B cell (primary cell): ENCODE measurements at regions not wholly inside any gene's neighbourhood (a gene's known extent, or its start where the extent isn't known, plus 50 kb on each side); places are given as distances from the start of the nearest gene placed in this dataset.

Experiments
- ATAC-seq: fragments of 200-7000 bp; cut with Tn5 transposase; one replicate; pipeline ENCODE4 v1.10.0; 2021; ENCODE audit warnings: low read depth, mild to moderate bottlenecking, moderate number of reproducible peaks, moderate library complexity
- CTCF ChIA-PET: fragments of 350-600 bp; sonication (Branson Sonifier 250); formaldehyde crosslinking; loops from one replicate; lab custom pipeline; 2021; ENCODE audit warnings: antibody characterized with exemption, inconsistent platforms; lab: Charles Lee
- POLR2A ChIA-PET: fragments of 350-600 bp; sonication (Branson Sonifier 250); formaldehyde crosslinking; loops from one replicate; lab custom pipeline; 2021; ENCODE audit warnings: antibody characterized with exemption; lab: Charles Lee
- DNase-seq: peaks from one replicate; pipeline ENCODE4 v3.0.0; 2013
- H2AFZ ChIP-seq: 2 replicates; pipeline ENCODE4 v1.6.1; 2012; ENCODE audit warnings: mild to moderate bottlenecking, low read depth, low read length; ENCODE audit not compliant: insufficient read depth, poor library complexity, severe bottlenecking
- H3K27ac ChIP-seq, 2 donors: 1 replicate in 1 of 2; 2 replicates in 1 of 2; pipeline ENCODE4 v1.5.1; 2012 to 2013; ENCODE audit warnings: low read length in 2 of 2, mild to moderate bottlenecking in 2 of 2, moderate library complexity in 1 of 2
- H3K27me3 ChIP-seq, 4 experiments: fragments of 200-600 bp in 1 of 4; sonication (generic) in 1 of 4; replicated peaks in 1 of 4; 1 replicate in 2 of 4; 2 replicates in 2 of 4; pipeline versions ENCODE4 v1.6.1 to v1.7.0; 2013 to 2016; ENCODE audit warnings: low read length in 3 of 4, mild to moderate bottlenecking in 2 of 4, mixed read lengths in 1 of 4, moderate library complexity in 1 of 4; ENCODE audit not compliant: insufficient read depth in 4 of 4, control insufficient read depth in 3 of 4; ENCODE audit errors: control extremely low read depth in 1 of 4
- H3K36me3 ChIP-seq, 2 experiments: replicated peaks in 1 of 2; 1 replicate in 1 of 2; 2 replicates in 1 of 2; pipeline versions ENCODE4 v1.6.1 to v1.7.1; 2013; ENCODE audit warnings: low read length in 1 of 2; ENCODE audit not compliant: insufficient read depth in 2 of 2, control insufficient read depth in 1 of 2; ENCODE audit errors: control extremely low read depth in 1 of 2, extremely low read depth in 1 of 2
- H3K4me1 ChIP-seq, 2 donors: fragments of 200-600 bp in 1 of 2; sonication (generic) in 1 of 2; 1 replicate in 1 of 2; 2 replicates in 1 of 2; pipeline versions ENCODE4 v1.5.1 to v1.6.1; 2013 to 2017; ENCODE audit warnings: low read length in 2 of 2; ENCODE audit not compliant: control insufficient read depth in 2 of 2, insufficient read depth in 2 of 2
- H3K4me2 ChIP-seq: replicated peaks from 2 replicates; pipeline ENCODE3; 2012; ENCODE audit warnings: mild to moderate bottlenecking, low read depth, low read length; ENCODE audit not compliant: poor library complexity, severe bottlenecking
- H3K4me3 ChIP-seq, 5 experiments: fragments of 200-600 bp in 1 of 5; sonication (generic) in 1 of 5; 1 replicate in 3 of 5; 2 replicates in 2 of 5; pipeline versions ENCODE4 v1.5.1 to v1.7.0; 2011 to 2016; ENCODE audit warnings: low read length in 4 of 5, mild to moderate bottlenecking in 4 of 5, low read depth in 2 of 5, control low read depth in 1 of 5, moderate library complexity in 1 of 5; ENCODE audit not compliant: insufficient read depth in 1 of 5; ENCODE audit errors: control extremely low read depth in 1 of 5, extremely low read depth in 1 of 5
- H3K79me2 ChIP-seq: fragments of 200-600 bp; sonication (generic); one replicate; pipeline ENCODE4 v1.6.0; 2016; ENCODE audit warnings: low read length; ENCODE audit not compliant: control insufficient read depth, insufficient read depth
- H3K9ac ChIP-seq: fragments of 200-600 bp; sonication (generic); 2 replicates; pipeline ENCODE4 v1.6.1; 2017; ENCODE audit warnings: mild to moderate bottlenecking, low read length, moderate library complexity
- H3K9me3 ChIP-seq, 3 donors: one replicate each; pipeline versions ENCODE4 v1.6.1 to v1.7.1; 2013; ENCODE audit warnings: low read length in 2 of 3; ENCODE audit not compliant: control insufficient read depth in 2 of 3, insufficient read depth in 1 of 3; ENCODE audit errors: control extremely low read depth in 1 of 3
- H4K20me1 ChIP-seq: 2 replicates; pipeline ENCODE4 v1.6.0; 2012; ENCODE audit warnings: mild to moderate bottlenecking, low read length; ENCODE audit not compliant: insufficient read depth, control insufficient read depth, poor library complexity, severe bottlenecking
- H3K27ac Mint-ChIP-seq: one replicate; pipeline ENCODE4 v1.8.0; 2021; ENCODE audit warnings: mixed read lengths
- H3K27me3 Mint-ChIP-seq: one replicate; pipeline ENCODE4 v1.8.0; 2021; ENCODE audit warnings: mixed read lengths
- H3K4me1 Mint-ChIP-seq: one replicate; pipeline ENCODE4 v1.8.0; 2021; ENCODE audit warnings: mixed read lengths
- H3K4me3 Mint-ChIP-seq: one replicate; pipeline ENCODE4 v1.8.0; 2021; ENCODE audit warnings: mixed read lengths
- H3K9me3 Mint-ChIP-seq: one replicate; pipeline ENCODE4 v1.8.0; 2022; ENCODE audit warnings: mixed read lengths; ENCODE audit not compliant: insufficient read depth
- EZH2 ChIP-seq: IDR thresholded peaks from 2 replicates; pipeline ENCODE4 v1.6.1; 2012; ENCODE audit warnings: borderline replicate concordance, low read depth, mild to moderate bottlenecking, moderate library complexity, low read length; ENCODE audit not compliant: insufficient read depth, poor library complexity, severe bottlenecking
- WGBS: methylation state at CpG from one replicate; pipeline ENCODE4 v1.1.5; 2013; ENCODE audit warnings: missing lambda C conversion rate; ENCODE audit not compliant: insufficient coverage; 5-methylcytosine and 5-hydroxymethylcytosine counted together
- intact Hi-C: fragments of 100-400 bp; cut with micrococcal nuclease; formaldehyde crosslinking; loops from one replicate; pipeline ENCODE4 v1.10.0; 2022
- TF ChIP-seq, protein P1 (sequence below): fragments of 200-600 bp; IDR thresholded peaks from one replicate; pipeline ENCODE4 v1.8.0; 2022; ENCODE audit warnings: antibody characterized with exemption, mild to moderate bottlenecking

DNA sequence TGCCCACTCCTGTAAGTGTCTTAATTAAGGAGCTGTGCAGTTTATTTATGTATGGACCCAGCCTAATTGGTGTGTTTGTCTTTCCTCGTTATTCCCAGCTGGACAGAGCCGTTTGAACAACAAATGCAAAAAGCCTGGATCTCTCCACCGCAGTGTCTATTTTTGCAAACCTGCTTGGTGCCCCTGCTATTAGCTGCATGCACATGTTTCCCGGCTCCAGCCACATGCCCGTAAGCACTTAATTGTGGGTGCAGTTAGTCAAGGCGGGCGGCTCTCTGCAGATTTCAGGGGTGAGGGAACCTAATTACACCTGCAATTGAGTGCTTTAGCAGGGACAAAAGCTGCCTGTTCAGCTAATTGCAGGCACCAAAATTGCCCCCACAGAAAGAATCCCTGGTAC lies 74.0 kb upstream of the GSE1 start:
- Histone ChIP-seq H3K4me3 (no peak overlapping the region), H3K4me2 (no peak overlapping the region), H3K36me3 (no peaks in the 10 kb centered on the region), H2AFZ (no peak overlapping the region), H4K20me1 (no peaks in the 10 kb centered on the region), H3K79me2 (no peaks in the 10 kb centered on the region), H3K27ac (no peak overlapping the region), H3K27me3 (peaks cover 0 to 9% (median 4%) of the 10 kb centered on the region in 4 experiments), H3K9me3 (peaks cover 1 to 30% (median 12%) of the 10 kb centered on the region in 3 donors), H3K9ac (no peak overlapping the region), H3K4me1 (peaks cover 0 to 12% of the 10 kb centered on the region in 2 donors)
- Mint-ChIP-seq H3K9me3 (no peaks in the 10 kb centered on the region), H3K4me1 (peaks cover 6% of the 10 kb centered on the region), H3K27me3 (peaks cover 2% of the 10 kb centered on the region), H3K27ac (no peak overlapping the region), H3K4me3 (no peak overlapping the region)
- 96% methylated on average over 7 of the region's 7 CpGs for WGBS
- DNase-seq (no peak), ATAC-seq (no peak)
- no peak for TF ChIP-seq EZH2
- TF ChIP-seq, protein P1, sequence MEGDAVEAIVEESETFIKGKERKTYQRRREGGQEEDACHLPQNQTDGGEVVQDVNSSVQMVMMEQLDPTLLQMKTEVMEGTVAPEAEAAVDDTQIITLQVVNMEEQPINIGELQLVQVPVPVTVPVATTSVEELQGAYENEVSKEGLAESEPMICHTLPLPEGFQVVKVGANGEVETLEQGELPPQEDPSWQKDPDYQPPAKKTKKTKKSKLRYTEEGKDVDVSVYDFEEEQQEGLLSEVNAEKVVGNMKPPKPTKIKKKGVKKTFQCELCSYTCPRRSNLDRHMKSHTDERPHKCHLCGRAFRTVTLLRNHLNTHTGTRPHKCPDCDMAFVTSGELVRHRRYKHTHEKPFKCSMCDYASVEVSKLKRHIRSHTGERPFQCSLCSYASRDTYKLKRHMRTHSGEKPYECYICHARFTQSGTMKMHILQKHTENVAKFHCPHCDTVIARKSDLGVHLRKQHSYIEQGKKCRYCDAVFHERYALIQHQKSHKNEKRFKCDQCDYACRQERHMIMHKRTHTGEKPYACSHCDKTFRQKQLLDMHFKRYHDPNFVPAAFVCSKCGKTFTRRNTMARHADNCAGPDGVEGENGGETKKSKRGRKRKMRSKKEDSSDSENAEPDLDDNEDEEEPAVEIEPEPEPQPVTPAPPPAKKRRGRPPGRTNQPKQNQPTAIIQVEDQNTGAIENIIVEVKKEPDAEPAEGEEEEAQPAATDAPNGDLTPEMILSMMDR = no peak
- intact Hi-C loops = no loop called here
- CTCF ChIA-PET = interaction anchor here (0.8 to 1.5 kb wide), 3 partner anchors 8 to 71 kb away, joined by 3 read pairs; no protein-coding TSS in a partner anchor
- POLR2A ChIA-PET = no interaction called here

DNA sequence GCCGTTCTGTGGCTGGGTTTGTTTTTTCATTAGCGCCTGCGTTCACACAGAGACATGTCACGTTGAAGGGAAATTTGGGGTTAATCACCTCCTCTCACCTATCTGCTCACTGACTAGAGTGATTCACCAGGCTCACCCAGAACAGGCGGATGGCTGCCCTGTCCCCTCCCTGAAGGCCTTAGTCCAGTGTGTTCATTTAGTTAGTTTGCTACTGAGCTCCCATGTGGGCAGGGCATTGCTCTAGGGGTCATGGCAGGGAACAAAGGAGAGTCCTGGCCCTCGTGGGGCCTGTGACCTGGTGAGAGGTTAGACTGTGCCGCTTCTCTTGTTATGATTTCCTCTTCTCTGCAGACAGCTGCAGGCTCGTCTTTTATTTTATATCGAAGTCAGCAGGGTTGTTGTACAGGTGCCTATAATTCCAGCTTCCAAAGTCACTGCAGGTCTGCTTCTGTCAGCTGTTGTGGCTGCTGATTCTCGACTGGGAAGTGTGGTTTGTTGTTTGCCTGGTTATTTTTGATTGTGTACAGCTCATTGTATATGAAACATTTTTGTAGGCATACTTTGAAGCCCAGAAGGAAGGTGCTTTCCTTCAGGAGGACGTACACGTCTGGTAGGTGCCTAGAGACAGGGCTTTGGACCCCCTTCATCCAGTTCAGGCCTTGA lies 73.4 kb upstream of the GSE1 start:
- Histone ChIP-seq H3K4me3 (no peak overlapping the region), H3K4me2 (no peak overlapping the region), H3K9ac (no peak overlapping the region), H4K20me1 (no peaks in the 10 kb centered on the region), H3K27me3 (peaks cover 0 to 9% (median 3%) of the 10 kb centered on the region in 4 experiments), H3K36me3 (no peaks in the 10 kb centered on the region), H2AFZ (no peak overlapping the region), H3K79me2 (no peaks in the 10 kb centered on the region), H3K4me1 (peaks cover 0 to 12% of the 10 kb centered on the region in 2 donors), H3K27ac (no peak overlapping the region), H3K9me3 (peaks cover 1 to 30% (median 12%) of the 10 kb centered on the region in 3 donors)
- ATAC-seq (no peak), DNase-seq (no peak)
- Mint-ChIP-seq H3K27me3 (peaks cover 2% of the 10 kb centered on the region), H3K4me1 (peaks cover 6% of the 10 kb centered on the region), H3K9me3 (no peaks in the 10 kb centered on the region), H3K4me3 (no peak overlapping the region), H3K27ac (no peak overlapping the region)
- no peak for TF ChIP-seq EZH2
- TF ChIP-seq, protein P1 = no peak
- ChIA-PET CTCF (interaction anchor here (0.8 to 1.5 kb wide), 4 partner anchors 9 to 70 kb away, joined by 3 read pairs; no protein-coding TSS in a partner anchor), POLR2A (no interaction called here)
- intact Hi-C loops = no loop called here
- WGBS = 86% methylated on average over 8 of the region's 12 CpGs
